NOMO-1 treated with DMSO at 0.1 percent for 48 hours (cell line): ENCODE measurements at regions not wholly inside any gene's neighbourhood (a gene's known extent, or its start where the extent isn't known, plus 50 kb on each side); places are given as distances from the start of the nearest gene placed in this dataset.

Experiments used
- DNase-seq: peaks from one replicate; lab custom pipeline; 2025; ENCODE audit not compliant: unreplicated experiment; lab: John Stamatoyannopoulos, UW

GRCh38 chr14:97550463-97550862 is 753.3 kb downstream of the VRK1 start:
- no peak for DNase-seq

- no peak for DNase-seq
These were observed 757.4 kb downstream of the VRK1 start for GRCh38 chr14:97554597-97554996.

GRCh38 chr14:97564334-97564733 is 767.2 kb downstream of the VRK1 start:
- DNase-seq, result no peak

- no peak for DNase-seq
These were observed 774.0 kb downstream of the VRK1 start for GRCh38 chr14:97571201-97571600.

GRCh38 chr14:97571866-97572555 is 774.8 kb downstream of the VRK1 start:
- DNase-seq, result peak; percentile 9

GRCh38 chr14:97572583-97573458 is 775.6 kb downstream of the VRK1 start:
- no peak for DNase-seq

- DNase-seq, result no peak
These were observed 778.5 kb downstream of the VRK1 start for GRCh38 chr14:97575677-97576076.

GRCh38 chr14:97578982-97579548 is 781.9 kb downstream of the VRK1 start:
- no peak for DNase-seq

GRCh38 chr14:97581016-97581415 is 783.8 kb downstream of the VRK1 start:
- DNase-seq, result no peak

- DNase-seq, result no peak
These were observed 784.8 kb downstream of the VRK1 start for GRCh38 chr14:97582022-97582421.

- DNase-seq, result no peak
These were observed 787.3 kb downstream of the VRK1 start for GRCh38 chr14:97584528-97584927.

- DNase-seq, result no peak
These were observed 795.3 kb downstream of the VRK1 start for GRCh38 chr14:97592341-97592980.

GRCh38 chr14:97594306-97594705 is 797.1 kb downstream of the VRK1 start:
- no peak for DNase-seq

GRCh38 chr14:97602438-97603117 is 805.4 kb downstream of the VRK1 start:
- DNase-seq, result no peak

GRCh38 chr14:97603201-97603600 is 806.0 kb downstream of the VRK1 start:
- DNase-seq, result no peak

GRCh38 chr14:97604731-97605130 is 807.5 kb downstream of the VRK1 start:
- DNase-seq, result no peak

GRCh38 chr14:97618401-97618800 is 821.2 kb downstream of the VRK1 start:
- no peak for DNase-seq

GRCh38 chr14:97618917-97619690 is 821.9 kb downstream of the VRK1 start:
- DNase-seq, result no peak

- DNase-seq, result no peak
These were observed 822.9 kb downstream of the VRK1 start for GRCh38 chr14:97620066-97620465.

GRCh38 chr14:97624985-97625384 is 827.8 kb downstream of the VRK1 start:
- no peak for DNase-seq
